CD4-positive, alpha-beta T cell treated with Interleukin-4 for 1 hour (primary cell): ENCODE measurements at regions not wholly inside any gene's neighbourhood (a gene's known extent, or its start where the extent isn't known, plus 50 kb on each side); places are given as distances from the start of the nearest gene placed in this dataset.
"Not testable (repeated sequence)": the region's sequence is repeated elsewhere in the genome, so short reads cannot be mapped to it uniquely, and the experiment has no call there.

Source experiments
- DNase-seq, 2 donors: peaks; one replicate each; pipeline ENCODE4 v3.0.0-alpha.2; 2020 to 2022

GRCh38 chr9:82457298-82457697 is 468.7 kb downstream of the SPATA31D1 start:
- DNase-seq: no peak

GRCh38 chr9:82457891-82458290 is 469.3 kb downstream of the SPATA31D1 start:
- no peak for DNase-seq

- no peak for DNase-seq
These were observed 469.7 kb downstream of the SPATA31D1 start for GRCh38 chr9:82458296-82458695.

- DNase-seq: no peak
These were observed 478.2 kb downstream of the SPATA31D1 start for GRCh38 chr9:82466616-82467260.

GRCh38 chr9:82467436-82467835 is 478.9 kb downstream of the SPATA31D1 start:
- DNase-seq: no peak

- no peak for DNase-seq
These were observed 485.7 kb downstream of the SPATA31D1 start for GRCh38 chr9:82474235-82474634.

GRCh38 chr9:82475584-82476301 is 487.2 kb downstream of the SPATA31D1 start:
- DNase-seq: no peak

GRCh38 chr9:82480921-82481320 is 492.3 kb downstream of the SPATA31D1 start:
- DNase-seq: no peak

- no peak for DNase-seq
These were observed 499.4 kb downstream of the SPATA31D1 start for GRCh38 chr9:82487935-82488312.

GRCh38 chr9:82488313-82489200 is 500.0 kb downstream of the SPATA31D1 start:
- DNase-seq: no peak

- no peak for DNase-seq
These were observed 500.7 kb downstream of the SPATA31D1 start for GRCh38 chr9:82489201-82489821.

GRCh38 chr9:82490019-82490499 is 501.5 kb downstream of the SPATA31D1 start:
- DNase-seq: no peak

GRCh38 chr9:82490821-82491220 is 502.2 kb downstream of the SPATA31D1 start:
- not testable (repeated sequence) for DNase-seq

GRCh38 chr9:82491604-82492003 is 503.0 kb downstream of the SPATA31D1 start:
- DNase-seq: no peak

- no peak for DNase-seq
These were observed 503.7 kb downstream of the SPATA31D1 start for GRCh38 chr9:82492274-82492673.

GRCh38 chr9:82495884-82496777 is 507.6 kb downstream of the SPATA31D1 start:
- no peak for DNase-seq

GRCh38 chr9:82498541-82499317 is 510.2 kb downstream of the SPATA31D1 start:
- no peak for DNase-seq

GRCh38 chr9:82499337-82499736 is 510.8 kb downstream of the SPATA31D1 start:
- no peak for DNase-seq

GRCh38 chr9:82504620-82505019 is 516.0 kb downstream of the SPATA31D1 start:
- no peak for DNase-seq

- DNase-seq: no peak
These were observed 523.1 kb downstream of the SPATA31D1 start for GRCh38 chr9:82511626-82512025.

- DNase-seq: no peak
These were observed 524.2 kb downstream of the SPATA31D1 start for GRCh38 chr9:82512728-82513127.
